Nephron progenitor cell (in vitro differentiated cells): ENCODE measurements at regions not wholly inside any gene's neighbourhood (a gene's known extent, or its start where the extent isn't known, plus 50 kb on each side); places are given as distances from the start of the nearest gene placed in this dataset.
"Not testable (repeated sequence)": the region's sequence is repeated elsewhere in the genome, so short reads cannot be mapped to it uniquely, and the experiment has no call there.

Source experiments
- DNase-seq: peaks from one replicate; pipeline ENCODE4 v3.0.0; 2021
- H3K27ac Mint-ChIP-seq: 2 replicates; pipeline ENCODE4 v1.8.0; 2021; ENCODE audit warnings: mild to moderate bottlenecking, moderate library complexity, mixed read lengths
- H3K27me3 Mint-ChIP-seq: 2 replicates; pipeline ENCODE4 v1.8.0; 2021; ENCODE audit warnings: mild to moderate bottlenecking, low read depth, mixed read lengths; ENCODE audit not compliant: poor library complexity
- H3K36me3 Mint-ChIP-seq: 2 replicates; pipeline ENCODE4 v1.8.0; 2021; ENCODE audit warnings: low read depth, mixed read lengths
- H3K4me1 Mint-ChIP-seq: 2 replicates; pipeline ENCODE4 v1.8.0; 2021; ENCODE audit warnings: mixed read lengths
- H3K4me3 Mint-ChIP-seq: 2 replicates; pipeline ENCODE4 v1.8.0; 2021; ENCODE audit warnings: mild to moderate bottlenecking, moderate library complexity, mixed read lengths
- H3K9me3 Mint-ChIP-seq: 2 replicates; pipeline ENCODE4 v1.8.0; 2021; ENCODE audit warnings: mild to moderate bottlenecking, moderate library complexity, mixed read lengths
- TF ChIP-seq, protein P1 (sequence below): fragments of 200-600 bp; sonication (generic); IDR thresholded peaks from 2 replicates; pipeline ENCODE4 v1.5.0; 2021; ENCODE audit warnings: antibody characterized with exemption

DNA sequence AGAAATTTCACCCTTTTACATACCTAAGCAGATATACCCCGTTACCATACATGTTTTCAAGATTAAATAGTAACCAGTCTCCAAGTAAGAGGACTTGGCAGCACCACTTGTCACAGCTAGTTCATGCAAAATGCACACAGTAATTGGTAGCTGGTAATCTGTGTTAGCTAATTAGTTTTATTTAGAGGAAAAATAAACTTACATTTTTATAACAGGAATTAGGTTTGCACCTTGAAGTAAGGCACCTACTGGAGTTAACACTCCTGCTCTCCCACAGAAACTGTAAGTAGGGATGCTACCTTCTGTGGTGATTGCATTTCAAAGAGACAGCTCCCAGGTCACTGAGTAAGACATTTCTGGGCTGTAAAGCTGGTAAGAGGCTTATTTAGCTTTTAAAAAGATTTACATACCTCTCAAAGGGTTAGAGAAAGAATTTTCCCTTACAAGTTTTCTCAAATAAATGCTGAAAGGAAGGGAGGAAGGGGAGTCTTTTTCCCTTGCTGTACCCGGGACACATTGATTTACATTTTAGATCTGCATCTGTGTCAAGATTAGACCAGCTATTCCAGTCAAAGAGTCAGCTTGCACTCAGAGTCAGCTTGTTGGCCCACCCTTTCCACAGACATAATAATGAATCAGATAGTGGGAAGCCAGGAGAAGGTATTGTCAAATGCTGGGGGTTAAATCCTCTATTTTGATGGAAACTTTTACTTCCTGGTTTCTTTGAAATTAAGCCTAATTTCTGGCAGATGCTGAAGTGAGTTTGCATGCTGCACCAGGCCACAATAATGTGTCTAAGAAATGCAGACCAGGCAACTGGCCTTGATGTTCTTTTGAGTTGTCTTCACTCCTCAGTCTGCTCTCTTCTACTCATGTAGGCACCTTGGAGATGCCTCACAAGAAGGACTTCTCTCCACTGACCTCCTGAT is 77.6 kb upstream of the CHD2 start:
- TF ChIP-seq, protein P1, sequence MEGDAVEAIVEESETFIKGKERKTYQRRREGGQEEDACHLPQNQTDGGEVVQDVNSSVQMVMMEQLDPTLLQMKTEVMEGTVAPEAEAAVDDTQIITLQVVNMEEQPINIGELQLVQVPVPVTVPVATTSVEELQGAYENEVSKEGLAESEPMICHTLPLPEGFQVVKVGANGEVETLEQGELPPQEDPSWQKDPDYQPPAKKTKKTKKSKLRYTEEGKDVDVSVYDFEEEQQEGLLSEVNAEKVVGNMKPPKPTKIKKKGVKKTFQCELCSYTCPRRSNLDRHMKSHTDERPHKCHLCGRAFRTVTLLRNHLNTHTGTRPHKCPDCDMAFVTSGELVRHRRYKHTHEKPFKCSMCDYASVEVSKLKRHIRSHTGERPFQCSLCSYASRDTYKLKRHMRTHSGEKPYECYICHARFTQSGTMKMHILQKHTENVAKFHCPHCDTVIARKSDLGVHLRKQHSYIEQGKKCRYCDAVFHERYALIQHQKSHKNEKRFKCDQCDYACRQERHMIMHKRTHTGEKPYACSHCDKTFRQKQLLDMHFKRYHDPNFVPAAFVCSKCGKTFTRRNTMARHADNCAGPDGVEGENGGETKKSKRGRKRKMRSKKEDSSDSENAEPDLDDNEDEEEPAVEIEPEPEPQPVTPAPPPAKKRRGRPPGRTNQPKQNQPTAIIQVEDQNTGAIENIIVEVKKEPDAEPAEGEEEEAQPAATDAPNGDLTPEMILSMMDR, result no peak
- Mint-ChIP-seq H3K4me3 (peak overlapping the region; percentile 66), H3K4me1 (peaks cover 80% of the 10 kb centered on the region), H3K27ac (peak overlapping the region; percentile 99), H3K27me3 (no peaks in the 10 kb centered on the region), H3K36me3 (no peaks in the 10 kb centered on the region), H3K9me3 (no peaks in the 10 kb centered on the region)
- DNase-seq, result no peak

GRCh38 chr15:92825985-92826384 is 74.1 kb upstream of the CHD2 start:
- H3K4me1 Mint-ChIP-seq, result peaks cover 65% of the 10 kb centered on the region

GRCh38 chr15:92827991-92828390 is 72.1 kb upstream of the CHD2 start:
- not testable (repeated sequence) for H3K4me3 Mint-ChIP-seq, H3K27ac Mint-ChIP-seq, H3K36me3 Mint-ChIP-seq, H3K27me3 Mint-ChIP-seq, DNase-seq, H3K9me3 Mint-ChIP-seq
- H3K4me1 Mint-ChIP-seq, result peaks cover 67% of the 10 kb centered on the region

More at GRCh38 chr15:92825985-92826384, 74.1 kb upstream of the CHD2 start:
- TF ChIP-seq, protein P1, result no peak
- no peak overlapping the region for H3K4me3 Mint-ChIP-seq
- no peaks in the 10 kb centered on the region for H3K36me3 Mint-ChIP-seq
- H3K9me3 Mint-ChIP-seq, result no peaks in the 10 kb centered on the region
- no peak for DNase-seq
- no peaks in the 10 kb centered on the region for H3K27me3 Mint-ChIP-seq
- peak overlapping the region; percentile 65 for H3K27ac Mint-ChIP-seq

DNA sequence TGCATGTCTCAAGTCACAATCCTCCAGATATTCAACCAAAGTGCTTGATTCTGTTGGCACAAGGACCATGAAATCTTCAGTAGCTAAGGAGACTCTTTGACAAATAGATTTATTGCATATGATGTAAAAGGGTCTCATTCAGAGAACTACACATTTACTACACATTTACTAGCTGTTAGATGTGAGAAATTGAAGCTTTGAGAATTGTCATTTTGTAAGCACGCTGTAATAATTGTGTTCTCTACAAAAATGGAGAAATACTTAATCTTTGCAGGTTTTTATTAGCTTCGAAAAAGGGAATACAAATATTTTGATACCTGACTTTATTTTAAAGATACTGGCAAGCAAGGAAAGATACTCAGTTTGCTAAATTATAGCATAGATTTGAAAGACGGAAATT is 70.2 kb upstream of the CHD2 start:
- peak overlapping the region; percentile 100 for H3K27ac Mint-ChIP-seq
- H3K4me3 Mint-ChIP-seq, result peak overlapping the region; percentile 77
- no peaks in the 10 kb centered on the region for H3K9me3 Mint-ChIP-seq
- H3K27me3 Mint-ChIP-seq, result no peaks in the 10 kb centered on the region
- TF ChIP-seq, protein P1, result no peak
- DNase-seq, result no peak
- no peaks in the 10 kb centered on the region for H3K36me3 Mint-ChIP-seq
- H3K4me1 Mint-ChIP-seq, result peaks cover 73% of the 10 kb centered on the region

GRCh38 chr15:92831336-92831654 is 68.8 kb upstream of the CHD2 start:
- H3K27me3 Mint-ChIP-seq, result no peaks in the 10 kb centered on the region
- no peaks in the 10 kb centered on the region for H3K36me3 Mint-ChIP-seq
- peaks cover 65% of the 10 kb centered on the region for H3K4me1 Mint-ChIP-seq
- DNase-seq, result no peak
- no peaks in the 10 kb centered on the region for H3K9me3 Mint-ChIP-seq
- H3K4me3 Mint-ChIP-seq, result peak overlapping the region; percentile 77
- peak overlapping the region; percentile 100 for H3K27ac Mint-ChIP-seq
- TF ChIP-seq, protein P1, result no peak

DNA sequence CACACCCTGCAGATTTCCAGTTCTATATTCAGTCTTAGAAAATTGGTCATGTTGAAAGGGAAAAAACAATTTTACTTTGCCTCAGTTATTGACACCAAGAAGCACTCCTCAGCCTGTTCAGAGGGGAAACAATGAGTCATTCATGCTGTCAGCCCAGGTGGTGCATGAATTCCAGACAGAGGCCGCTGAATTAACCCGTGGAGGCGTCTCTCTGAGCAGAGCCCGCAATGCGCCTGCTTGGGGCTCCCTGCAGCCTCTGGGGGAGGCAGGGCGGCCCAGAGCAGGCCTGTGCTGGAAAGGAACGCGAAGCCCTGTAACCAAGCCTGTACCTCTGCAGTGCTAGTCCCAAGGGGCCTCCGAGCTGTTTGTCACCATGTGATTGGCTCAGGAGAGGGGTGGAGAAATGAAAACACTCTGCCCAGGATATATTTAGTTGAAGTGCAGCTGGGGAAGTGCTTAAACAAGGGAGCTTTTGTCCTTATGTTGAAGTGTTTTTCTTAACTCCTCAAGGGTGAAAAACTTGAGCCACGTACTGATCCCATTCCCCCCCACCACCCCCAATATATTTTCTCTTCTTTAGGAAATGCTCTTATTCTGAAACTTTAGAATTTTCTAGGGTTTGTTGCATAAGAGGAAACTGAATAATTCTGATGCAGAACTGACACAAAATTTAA is 68.3 kb upstream of the CHD2 start:
- peak; percentile 91 for DNase-seq
- TF ChIP-seq, protein P1, result no peak
- no peaks in the 10 kb centered on the region for H3K36me3 Mint-ChIP-seq
- H3K9me3 Mint-ChIP-seq, result no peaks in the 10 kb centered on the region
- peak overlapping the region; percentile 100 for H3K27ac Mint-ChIP-seq
- peak overlapping the region; percentile 77 for H3K4me3 Mint-ChIP-seq
- H3K27me3 Mint-ChIP-seq, result no peaks in the 10 kb centered on the region
- peaks cover 64% of the 10 kb centered on the region for H3K4me1 Mint-ChIP-seq
